ENCODE measurements at regions not wholly inside any gene's neighbourhood (a gene's known extent, or its start where the extent isn't known, plus 50 kb on each side); places are given as distances from the start of the nearest gene placed in this dataset.

DNA sequence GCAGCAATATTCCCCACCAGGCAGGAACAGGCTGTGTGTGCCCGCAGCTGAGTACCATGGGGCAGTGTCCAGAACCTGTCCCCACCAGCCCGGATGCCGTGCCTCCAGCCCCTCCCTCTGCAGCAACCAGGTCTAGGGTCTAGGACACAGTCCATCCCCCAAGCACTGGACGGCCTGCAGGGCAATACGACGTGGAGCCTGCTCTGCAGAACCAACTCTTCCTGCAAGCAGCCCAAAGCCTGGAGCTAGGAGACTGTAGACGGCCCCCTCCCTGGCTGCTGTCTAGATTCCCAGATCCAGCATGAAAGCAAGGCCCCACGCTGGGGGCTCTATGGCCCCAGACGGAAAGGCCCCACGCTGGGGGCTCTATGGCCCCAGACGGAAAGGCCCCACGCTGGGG, 128.2 kb upstream of the AFDN start:
- TF ChIP-seq, protein P1, sequence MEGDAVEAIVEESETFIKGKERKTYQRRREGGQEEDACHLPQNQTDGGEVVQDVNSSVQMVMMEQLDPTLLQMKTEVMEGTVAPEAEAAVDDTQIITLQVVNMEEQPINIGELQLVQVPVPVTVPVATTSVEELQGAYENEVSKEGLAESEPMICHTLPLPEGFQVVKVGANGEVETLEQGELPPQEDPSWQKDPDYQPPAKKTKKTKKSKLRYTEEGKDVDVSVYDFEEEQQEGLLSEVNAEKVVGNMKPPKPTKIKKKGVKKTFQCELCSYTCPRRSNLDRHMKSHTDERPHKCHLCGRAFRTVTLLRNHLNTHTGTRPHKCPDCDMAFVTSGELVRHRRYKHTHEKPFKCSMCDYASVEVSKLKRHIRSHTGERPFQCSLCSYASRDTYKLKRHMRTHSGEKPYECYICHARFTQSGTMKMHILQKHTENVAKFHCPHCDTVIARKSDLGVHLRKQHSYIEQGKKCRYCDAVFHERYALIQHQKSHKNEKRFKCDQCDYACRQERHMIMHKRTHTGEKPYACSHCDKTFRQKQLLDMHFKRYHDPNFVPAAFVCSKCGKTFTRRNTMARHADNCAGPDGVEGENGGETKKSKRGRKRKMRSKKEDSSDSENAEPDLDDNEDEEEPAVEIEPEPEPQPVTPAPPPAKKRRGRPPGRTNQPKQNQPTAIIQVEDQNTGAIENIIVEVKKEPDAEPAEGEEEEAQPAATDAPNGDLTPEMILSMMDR (IDR thresholded peaks at IDR 0.05; ENCODE audit: poor library complexity) = no peak
- no peak for TF ChIP-seq EZH2 (IDR thresholded peaks at IDR 0.05; ENCODE audit: borderline replicate concordance)

Measured in hepatocyte (in vitro differentiated cells).